OCI-M1 (cell line): ENCODE measurements at regions not wholly inside any gene's neighbourhood (a gene's known extent, or its start where the extent isn't known, plus 50 kb on each side); places are given as distances from the start of the nearest gene placed in this dataset.
A peak's percentile ranks its signal among the peaks of the same experiment; 100 is the strongest.
"Not testable (repeated sequence)": the region's sequence is repeated elsewhere in the genome, so short reads cannot be mapped to it uniquely, and the experiment has no call there.

Experiments used
- DNase-seq: peaks from one replicate; lab custom pipeline; 2025; lab: John Stamatoyannopoulos, UW

DNA sequence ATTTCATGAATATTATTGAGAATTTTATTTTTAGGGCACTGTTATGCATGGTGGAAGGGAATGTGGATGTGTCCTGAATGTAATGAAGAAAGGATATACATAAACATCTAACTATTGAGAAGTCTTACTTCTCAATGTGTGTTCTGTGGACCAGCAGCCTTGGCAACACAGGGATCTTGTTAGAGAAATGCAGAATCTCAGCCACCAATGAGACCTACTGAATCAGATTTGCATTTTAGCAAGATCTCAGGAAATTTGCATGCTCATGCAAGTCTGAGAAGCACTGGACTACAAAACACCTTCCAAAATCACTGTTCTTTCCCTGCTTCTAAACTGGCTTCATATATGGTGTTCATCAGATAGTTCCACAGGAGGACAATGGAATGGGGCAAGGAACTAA, 139.7 kb upstream of the WDFY3 start:
- no peak for DNase-seq

- DNase-seq: no peak
Observed at GRCh38 chr4:85106805-85107336, 140.4 kb upstream of the WDFY3 start.

DNA sequence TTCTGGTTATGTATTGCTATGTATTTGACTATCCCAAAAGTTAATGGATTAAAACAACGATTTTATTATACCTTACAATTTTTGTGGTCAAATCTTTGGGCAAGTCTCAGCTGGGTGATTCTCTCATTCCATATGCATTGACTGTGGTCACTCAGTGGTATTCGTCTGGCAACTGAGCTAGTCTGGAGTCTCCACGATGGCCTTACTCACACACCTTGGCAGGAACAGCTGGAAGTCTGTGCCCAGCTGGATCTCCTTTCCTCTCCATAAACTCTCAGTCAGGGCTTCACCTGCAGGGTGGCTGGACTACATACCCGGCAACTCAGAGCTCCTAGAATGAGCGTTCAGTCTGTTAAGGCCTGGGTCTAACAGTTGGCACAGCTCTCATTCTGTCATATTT, 141.1 kb upstream of the WDFY3 start:
- DNase-seq: no peak

DNA sequence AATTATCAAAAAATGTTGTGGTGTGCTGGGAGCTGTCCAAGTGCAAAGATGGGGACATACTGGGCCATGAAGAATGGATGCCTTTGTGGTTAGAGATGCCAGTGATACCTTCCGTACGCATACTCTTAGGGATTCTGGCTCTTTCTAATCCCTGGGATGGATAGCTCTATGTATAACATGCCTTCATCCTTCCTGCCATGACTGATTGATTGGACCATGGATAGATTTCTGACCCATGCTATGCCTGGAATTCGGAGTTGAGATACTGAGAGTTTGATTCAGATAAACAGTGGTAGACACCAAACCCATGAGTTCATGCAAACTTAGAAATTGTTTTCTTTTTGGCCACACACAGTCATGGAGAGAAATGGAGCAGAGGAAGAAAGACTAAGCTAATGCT, 147.2 kb upstream of the WDFY3 start:
- DNase-seq: no peak

GRCh38 chr4:85114526-85114925, 148.0 kb upstream of the WDFY3 start:
- no peak for DNase-seq

DNA sequence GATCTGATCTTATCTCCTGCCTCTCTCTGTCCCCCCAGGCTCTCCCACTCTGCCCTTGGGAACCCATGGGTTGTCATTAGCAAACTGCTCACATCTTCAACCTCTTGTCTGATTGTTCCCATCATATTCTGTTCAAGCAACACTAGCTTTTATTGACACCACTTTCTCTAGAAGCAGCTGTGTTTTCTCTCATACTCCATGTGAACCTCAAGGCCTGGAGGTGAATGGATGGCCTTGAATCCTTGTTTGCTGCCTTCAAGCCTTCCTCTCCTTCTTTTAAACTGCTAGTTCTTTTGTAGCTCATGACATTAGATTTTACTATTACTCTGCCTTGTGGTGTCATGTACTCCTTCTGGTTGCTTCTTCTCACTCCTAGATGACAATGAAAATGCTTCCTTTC, 149.5 kb upstream of the WDFY3 start:
- no peak for DNase-seq

- no peak for DNase-seq
Observed at GRCh38 chr4:85125688-85126087, 159.2 kb upstream of the WDFY3 start.

DNA sequence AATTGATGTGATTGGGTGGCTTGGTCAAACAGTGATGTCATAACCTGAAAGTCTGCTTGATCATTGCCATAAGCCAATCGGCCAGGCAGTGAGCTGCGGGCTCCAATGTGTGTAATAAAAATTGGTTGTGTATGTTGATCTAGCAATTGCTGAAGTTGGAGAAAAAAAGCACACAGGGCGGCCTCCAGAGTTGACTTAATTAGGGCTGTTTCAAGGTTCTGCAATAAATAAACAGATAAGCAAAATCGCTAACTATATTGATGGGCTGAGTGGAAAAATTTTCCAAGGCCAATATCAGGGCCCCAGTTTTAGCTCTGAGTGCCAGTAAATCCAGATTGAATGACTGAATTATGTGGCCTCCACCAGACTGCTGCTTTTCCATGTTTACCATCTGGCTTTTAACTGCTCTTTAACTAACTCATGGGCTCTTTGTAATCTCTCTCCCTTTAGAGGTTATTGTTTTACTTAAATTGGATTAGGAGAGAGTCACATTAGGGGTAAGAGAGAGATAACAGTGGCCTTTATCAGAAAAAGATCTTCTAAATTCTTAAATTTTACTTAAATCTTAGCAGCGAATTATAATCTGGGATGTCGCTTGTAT, 160.6 kb upstream of the WDFY3 start:
- no peak for DNase-seq

DNA sequence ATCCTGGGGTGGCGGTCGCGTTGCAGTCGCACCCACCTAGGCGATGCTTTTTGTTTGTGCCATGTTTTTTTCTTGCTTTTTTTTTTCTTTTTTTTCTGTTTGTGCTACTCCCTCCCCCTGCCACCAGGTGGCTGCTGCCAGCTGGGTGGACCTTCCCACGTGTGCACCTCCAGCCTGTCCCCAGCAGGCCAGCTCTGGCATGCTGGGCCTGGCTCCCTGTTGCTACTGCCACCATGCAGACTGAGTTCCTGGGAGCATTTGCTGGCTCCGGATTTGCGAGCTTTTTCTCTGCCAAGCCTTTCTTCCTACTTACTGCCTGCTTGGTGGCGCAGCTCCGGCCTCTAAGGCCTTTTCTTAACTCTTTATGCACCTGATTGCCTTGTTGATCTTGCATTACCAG, 161.2 kb upstream of the WDFY3 start:
- DNase-seq: peak; percentile 30

DNA sequence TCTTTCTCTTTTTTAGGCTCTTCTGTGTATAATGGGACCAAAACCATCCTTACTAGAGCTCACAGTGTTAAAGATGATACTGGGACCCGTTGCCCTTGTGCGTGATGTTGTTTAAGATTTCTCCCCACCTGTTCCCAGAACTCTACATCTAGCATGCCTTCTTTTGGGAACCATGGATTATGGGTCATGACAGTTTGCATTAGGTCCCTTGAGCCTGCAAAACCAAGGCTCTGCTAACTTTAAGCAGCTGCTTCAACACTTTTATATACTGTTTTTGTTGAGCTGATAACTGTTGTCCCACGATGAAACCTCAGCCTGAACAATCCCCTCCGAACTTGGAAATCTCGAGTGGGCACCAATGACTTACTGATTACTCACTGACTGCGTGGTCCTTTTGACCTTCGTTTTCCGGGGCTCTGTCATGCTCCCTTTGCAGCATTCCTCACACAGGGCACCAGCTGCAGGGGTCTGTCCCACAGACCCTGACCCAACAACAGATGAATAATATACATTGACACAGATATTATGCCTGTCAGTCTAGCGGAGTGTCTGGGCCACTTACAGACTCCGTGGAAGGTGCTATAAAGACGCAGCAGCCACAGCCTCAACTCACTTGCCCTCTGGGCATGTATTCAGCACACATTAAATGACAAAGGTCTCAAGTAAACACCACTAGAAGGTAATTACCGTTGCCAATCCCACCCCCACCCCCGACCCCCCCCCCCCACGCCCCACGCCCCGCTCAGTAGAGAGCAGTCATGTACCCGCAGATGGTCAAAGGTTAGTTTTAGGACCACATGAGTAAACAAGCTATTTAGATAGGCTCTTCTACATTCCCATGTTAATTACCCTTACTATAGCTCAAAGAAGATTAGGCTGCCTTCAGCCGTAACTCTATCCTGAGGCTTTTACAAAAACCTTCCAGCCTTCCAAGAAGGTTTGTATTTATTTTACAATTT, 162.0 kb upstream of the WDFY3 start:
- DNase-seq: no peak

- DNase-seq: not testable (repeated sequence)
Observed at GRCh38 chr4:85129354-85130125, 163.1 kb upstream of the WDFY3 start.

- no peak for DNase-seq
Observed at GRCh38 chr4:85132117-85132516, 165.6 kb upstream of the WDFY3 start.

DNA sequence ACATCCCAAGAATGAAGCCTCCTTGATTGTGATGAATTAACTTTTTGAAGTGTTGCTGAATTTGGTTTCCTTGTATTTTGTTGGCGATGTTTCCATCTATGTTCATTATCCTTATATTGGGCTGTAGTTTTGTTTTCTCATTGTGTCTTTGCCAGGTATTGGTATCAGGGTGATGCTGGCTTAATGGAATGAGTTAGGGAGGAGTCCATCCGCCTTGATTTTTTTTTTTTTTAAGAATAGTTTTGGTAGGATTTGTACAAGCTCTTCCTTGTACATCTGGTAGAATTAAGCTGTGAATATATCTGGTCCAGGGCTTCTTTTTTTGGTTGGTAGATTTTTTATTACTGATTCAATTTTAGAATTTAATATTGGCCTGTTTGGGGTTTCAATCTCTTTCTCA, 166.1 kb upstream of the WDFY3 start:
- no peak for DNase-seq

- not testable (repeated sequence) for DNase-seq
Observed at GRCh38 chr4:85139749-85140148, 173.3 kb upstream of the WDFY3 start.

DNA sequence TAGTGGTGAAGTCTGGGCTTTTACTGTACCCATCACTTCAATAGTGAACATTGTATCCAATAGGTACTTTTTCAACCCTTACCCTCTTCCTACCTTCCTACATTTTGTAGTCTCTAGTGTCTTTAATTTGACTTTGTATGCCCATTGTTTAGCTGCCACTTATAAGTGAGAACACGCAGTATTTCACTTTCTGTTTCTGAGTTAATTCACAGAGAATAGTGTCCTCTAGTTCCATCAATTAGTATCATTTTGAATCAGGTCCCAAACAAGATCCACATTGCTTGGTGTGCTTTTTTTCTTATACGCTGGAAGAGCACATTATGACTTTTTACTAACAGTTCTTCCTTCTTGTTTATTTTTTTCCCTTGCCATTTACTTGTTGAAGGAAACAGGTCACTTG, 176.0 kb upstream of the WDFY3 start:
- DNase-seq: no peak

DNA sequence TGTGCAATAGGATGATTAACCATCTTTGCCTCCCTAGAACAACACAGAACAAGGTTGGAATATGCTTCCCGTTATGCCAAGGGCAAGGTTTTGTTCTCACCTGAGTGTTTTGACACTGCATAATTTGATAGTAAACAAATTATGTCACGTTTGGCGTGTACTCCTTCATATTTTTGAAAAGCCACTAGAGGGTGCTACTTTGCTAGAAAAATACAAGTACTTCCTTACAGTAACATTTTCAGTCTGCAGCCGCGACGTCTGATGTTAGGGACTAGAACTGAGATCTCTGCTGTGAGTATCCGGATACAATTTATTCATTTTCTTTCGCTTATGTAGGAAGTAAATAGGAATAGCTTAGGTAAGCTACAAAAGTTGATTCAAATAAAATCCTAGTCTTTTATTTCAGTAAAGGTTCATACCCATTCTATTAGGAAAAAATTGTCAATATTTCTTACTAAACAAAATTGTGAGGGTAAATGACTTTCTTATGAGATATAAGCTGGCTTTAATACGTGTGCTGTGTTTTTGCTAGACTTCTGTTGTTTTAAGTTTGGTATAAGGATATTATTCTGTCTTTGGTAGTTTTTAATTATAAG, 181.1 kb upstream of the WDFY3 start:
- DNase-seq: peak; percentile 86

DNA sequence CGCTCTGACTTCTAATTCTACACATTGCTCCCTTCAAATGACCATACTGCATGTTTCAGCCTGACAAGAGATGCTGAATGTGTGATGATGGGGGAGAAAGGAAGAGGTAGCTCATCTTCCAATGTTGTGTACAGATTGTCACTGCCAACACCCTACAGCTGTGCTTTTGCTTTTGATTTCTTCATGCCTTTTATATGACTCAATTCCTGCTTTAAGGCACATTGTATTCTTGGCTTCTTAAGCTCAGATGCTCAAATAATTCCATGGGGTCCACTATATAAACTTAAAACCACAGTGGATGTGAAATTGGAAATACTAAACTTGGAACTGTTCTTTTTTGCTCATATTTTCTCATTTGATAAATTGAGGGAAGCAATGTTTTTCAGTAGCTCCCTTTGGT, 183.2 kb upstream of the WDFY3 start:
- DNase-seq: no peak

DNA sequence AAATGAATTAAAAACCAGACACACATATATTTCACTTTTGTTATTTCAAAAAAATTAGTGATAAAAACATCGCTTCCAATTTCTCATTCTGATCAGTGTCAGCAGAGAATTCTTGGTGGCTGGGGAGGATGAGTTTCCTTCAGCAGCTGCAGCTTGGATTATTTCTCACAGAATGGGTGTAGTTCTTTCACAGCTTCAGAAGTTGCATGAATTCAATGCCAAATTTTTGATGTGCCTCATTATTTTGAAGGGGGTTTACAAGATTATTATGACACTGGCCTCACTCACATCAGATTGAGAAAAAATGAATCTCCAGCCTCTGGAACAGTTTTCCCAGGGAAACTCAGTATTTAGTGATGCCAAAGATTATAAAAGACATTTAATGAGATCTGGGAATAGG, 184.9 kb upstream of the WDFY3 start:
- no peak for DNase-seq

DNA sequence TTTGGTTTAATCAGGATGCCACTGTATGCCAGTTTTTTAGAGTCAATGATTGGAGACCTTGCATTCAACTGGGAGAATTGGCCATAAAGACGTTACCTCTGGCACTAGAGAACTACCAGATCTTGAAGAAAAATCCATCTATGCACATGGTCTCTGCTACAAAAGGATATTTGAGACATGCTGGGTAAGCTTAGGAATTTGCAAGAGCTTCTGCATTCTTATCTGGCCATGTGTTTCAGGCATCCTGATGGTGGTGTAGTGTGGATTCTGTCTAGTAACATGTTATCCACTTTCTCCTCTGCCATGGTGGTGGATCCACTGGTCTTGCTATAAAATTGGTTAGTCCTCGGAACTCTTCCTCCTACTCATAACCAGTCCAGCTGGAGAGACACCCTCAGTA, 185.3 kb upstream of the WDFY3 start:
- no peak for DNase-seq

GRCh38 chr4:85152480-85152879, 186.0 kb upstream of the WDFY3 start:
- no peak for DNase-seq

- DNase-seq: no peak
Observed at GRCh38 chr4:85153221-85153620, 186.7 kb upstream of the WDFY3 start.

GRCh38 chr4:85154591-85154990, 188.1 kb upstream of the WDFY3 start:
- DNase-seq: no peak
